ENCODE measurements at regions not wholly inside any gene's neighbourhood (a gene's known extent, or its start where the extent isn't known, plus 50 kb on each side); places are given as distances from the start of the nearest gene placed in this dataset.

- H3K9me3 Mint-ChIP-seq, result peaks cover 0 to 5% (median 2%) of the 10 kb centered on the region in 3 donors
- H3K36me3 Mint-ChIP-seq, result no peaks in the 10 kb centered on the region
- no peaks in the 10 kb centered on the region for H3K4me1 Mint-ChIP-seq
- no peak overlapping the region for H3K4me3 Mint-ChIP-seq
- H3K27ac Mint-ChIP-seq, result no peak overlapping the region
- no peaks in the 10 kb centered on the region for H3K27me3 Mint-ChIP-seq
Measured at GRCh38 chr11:81459766-81460306, 1273.8 kb downstream of the FAM181B start.

GRCh38 chr11:81449588-81450156 is 1284.0 kb downstream of the FAM181B start:
- no peak overlapping the region for H3K4me3 Mint-ChIP-seq

GRCh38 chr11:81444297-81444696 is 1289.4 kb downstream of the FAM181B start:
- H3K27me3 Mint-ChIP-seq, result no peaks in the 10 kb centered on the region
- peak overlapping the region in 1 of 3 donors; percentile 43 for H3K27ac Mint-ChIP-seq
- H3K4me3 Mint-ChIP-seq, result no peak overlapping the region
- H3K36me3 Mint-ChIP-seq, result no peaks in the 10 kb centered on the region
- H3K9me3 Mint-ChIP-seq, result peaks cover 0 to 2% (median 0%) of the 10 kb centered on the region in 3 donors
- H3K4me1 Mint-ChIP-seq, result no peaks in the 10 kb centered on the region

More at GRCh38 chr11:81449588-81450156, 1284.0 kb downstream of the FAM181B start:
- no peaks in the 10 kb centered on the region for H3K4me1 Mint-ChIP-seq
- H3K27ac Mint-ChIP-seq, result no peak overlapping the region
- no peaks in the 10 kb centered on the region for H3K36me3 Mint-ChIP-seq
- H3K27me3 Mint-ChIP-seq, result no peaks in the 10 kb centered on the region
- H3K9me3 Mint-ChIP-seq, result peaks cover 1 to 8% (median 2%) of the 10 kb centered on the region in 3 donors

- Mint-ChIP-seq H3K4me3 (no peak overlapping the region), H3K4me1 (no peaks in the 10 kb centered on the region)
Measured at GRCh38 chr11:81432333-81432732, 1301.3 kb downstream of the FAM181B start.

GRCh38 chr11:81424822-81425221 is 1308.8 kb downstream of the FAM181B start:
- no peak overlapping the region for H3K27ac Mint-ChIP-seq
- H3K4me1 Mint-ChIP-seq, result no peaks in the 10 kb centered on the region
- H3K9me3 Mint-ChIP-seq, result peaks cover 0 to 4% (median 2%) of the 10 kb centered on the region in 3 donors
- no peaks in the 10 kb centered on the region for H3K27me3 Mint-ChIP-seq
- no peaks in the 10 kb centered on the region for H3K36me3 Mint-ChIP-seq
- H3K4me3 Mint-ChIP-seq, result no peak overlapping the region

More at GRCh38 chr11:81432333-81432732, 1301.3 kb downstream of the FAM181B start:
- Mint-ChIP-seq H3K36me3 (no peaks in the 10 kb centered on the region), H3K9me3 (peaks cover 0 to 2% (median 0%) of the 10 kb centered on the region in 3 donors), H3K27ac (no peak overlapping the region), H3K27me3 (no peaks in the 10 kb centered on the region)

- no peaks in the 10 kb centered on the region for H3K27me3 Mint-ChIP-seq
- peaks cover 0 to 3% (median 2%) of the 10 kb centered on the region in 3 donors for H3K9me3 Mint-ChIP-seq
- no peaks in the 10 kb centered on the region for H3K36me3 Mint-ChIP-seq
- H3K4me3 Mint-ChIP-seq, result no peak overlapping the region
- H3K27ac Mint-ChIP-seq, result no peak overlapping the region
- no peaks in the 10 kb centered on the region for H3K4me1 Mint-ChIP-seq
Measured at GRCh38 chr11:81422402-81422801, 1311.3 kb downstream of the FAM181B start.

GRCh38 chr11:81421251-81421860 is 1312.3 kb downstream of the FAM181B start:
- H3K4me3 Mint-ChIP-seq, result no peak overlapping the region
- H3K27ac Mint-ChIP-seq, result no peak overlapping the region
- peaks cover 0 to 3% (median 2%) of the 10 kb centered on the region in 3 donors for H3K9me3 Mint-ChIP-seq
- H3K36me3 Mint-ChIP-seq, result no peaks in the 10 kb centered on the region
- no peaks in the 10 kb centered on the region for H3K27me3 Mint-ChIP-seq
- H3K4me1 Mint-ChIP-seq, result no peaks in the 10 kb centered on the region

- no peaks in the 10 kb centered on the region for H3K36me3 Mint-ChIP-seq
- no peak overlapping the region for H3K27ac Mint-ChIP-seq
- no peak overlapping the region for H3K4me3 Mint-ChIP-seq
- no peaks in the 10 kb centered on the region for H3K4me1 Mint-ChIP-seq
- no peaks in the 10 kb centered on the region for H3K27me3 Mint-ChIP-seq
- H3K9me3 Mint-ChIP-seq, result peaks cover 0 to 3% (median 2%) of the 10 kb centered on the region in 3 donors
Measured at GRCh38 chr11:81420668-81421250, 1312.9 kb downstream of the FAM181B start.

GRCh38 chr11:81397316-81397715 is 1336.3 kb downstream of the FAM181B start:
- H3K9me3 Mint-ChIP-seq, result peaks cover 0 to 7% (median 0%) of the 10 kb centered on the region in 3 donors

GRCh38 chr11:81394311-81394710 is 1339.4 kb downstream of the FAM181B start:
- Mint-ChIP-seq H3K27ac (no peak overlapping the region), H3K9me3 (peaks cover 0 to 7% (median 0%) of the 10 kb centered on the region in 3 donors), H3K27me3 (no peaks in the 10 kb centered on the region), H3K4me3 (no peak overlapping the region), H3K4me1 (no peaks in the 10 kb centered on the region), H3K36me3 (no peaks in the 10 kb centered on the region)

More at GRCh38 chr11:81397316-81397715, 1336.3 kb downstream of the FAM181B start:
- Mint-ChIP-seq H3K4me3 (no peak overlapping the region), H3K27me3 (no peaks in the 10 kb centered on the region), H3K36me3 (no peaks in the 10 kb centered on the region), H3K27ac (no peak overlapping the region), H3K4me1 (no peaks in the 10 kb centered on the region)

- no peak overlapping the region for H3K27ac Mint-ChIP-seq
- H3K4me3 Mint-ChIP-seq, result no peak overlapping the region
- no peaks in the 10 kb centered on the region for H3K27me3 Mint-ChIP-seq
- peaks cover 0 to 5% (median 3%) of the 10 kb centered on the region in 3 donors for H3K9me3 Mint-ChIP-seq
- no peaks in the 10 kb centered on the region for H3K4me1 Mint-ChIP-seq
- no peaks in the 10 kb centered on the region for H3K36me3 Mint-ChIP-seq
Measured at GRCh38 chr11:81388326-81388725, 1345.3 kb downstream of the FAM181B start.

- no peak overlapping the region for H3K4me3 Mint-ChIP-seq
- no peaks in the 10 kb centered on the region for H3K27me3 Mint-ChIP-seq
- H3K36me3 Mint-ChIP-seq, result no peaks in the 10 kb centered on the region
- H3K9me3 Mint-ChIP-seq, result peaks cover 2 to 6% (median 3%) of the 10 kb centered on the region in 3 donors
- no peak overlapping the region for H3K27ac Mint-ChIP-seq
- no peaks in the 10 kb centered on the region for H3K4me1 Mint-ChIP-seq
Measured at GRCh38 chr11:81380395-81380794, 1353.3 kb downstream of the FAM181B start.

- H3K36me3 Mint-ChIP-seq, result peaks cover 4% of the 10 kb centered on the region
- H3K27ac Mint-ChIP-seq, result no peak overlapping the region
- peaks cover 4 to 22% (median 6%) of the 10 kb centered on the region in 3 donors for H3K9me3 Mint-ChIP-seq
- no peaks in the 10 kb centered on the region for H3K4me1 Mint-ChIP-seq
- H3K27me3 Mint-ChIP-seq, result no peaks in the 10 kb centered on the region
- no peak overlapping the region for H3K4me3 Mint-ChIP-seq
Measured at GRCh38 chr11:81377418-81377817, 1356.2 kb downstream of the FAM181B start.

- H3K9me3 Mint-ChIP-seq, result peaks cover 3 to 23% (median 6%) of the 10 kb centered on the region in 3 donors
- no peaks in the 10 kb centered on the region for H3K27me3 Mint-ChIP-seq
- H3K36me3 Mint-ChIP-seq, result peaks cover 4% of the 10 kb centered on the region
- H3K4me3 Mint-ChIP-seq, result no peak overlapping the region
- H3K4me1 Mint-ChIP-seq, result no peaks in the 10 kb centered on the region
- H3K27ac Mint-ChIP-seq, result no peak overlapping the region
Measured at GRCh38 chr11:81373986-81374385, 1359.7 kb downstream of the FAM181B start.

GRCh38 chr11:81368192-81368591 is 1365.5 kb downstream of the FAM181B start:
- H3K4me3 Mint-ChIP-seq, result no peak overlapping the region
- H3K27me3 Mint-ChIP-seq, result no peaks in the 10 kb centered on the region
- H3K4me1 Mint-ChIP-seq, result no peaks in the 10 kb centered on the region
- H3K36me3 Mint-ChIP-seq, result peaks cover 2% of the 10 kb centered on the region
- no peak overlapping the region for H3K27ac Mint-ChIP-seq
- peaks cover 0 to 7% (median 5%) of the 10 kb centered on the region in 3 donors for H3K9me3 Mint-ChIP-seq

Data from IgD-negative memory B cell (primary cell).